HepG2 (cell line): ENCODE measurements at regions not wholly inside any gene's neighbourhood (a gene's known extent, or its start where the extent isn't known, plus 50 kb on each side); places are given as distances from the start of the nearest gene placed in this dataset.

Experiments used
- ATAC-seq: fragments of 200-7000 bp; cut with Tn5 transposase; 3 replicates; pipeline ENCODE4 v1.9.1; 2020; ENCODE audit warnings: mild to moderate bottlenecking, moderate library complexity
- BruUV-seq: library from RNA; stranded (reverse); fragments of 400-500 nt; replicated peaks from 2 replicates; lab custom pipeline; 2021; lab: Mats Ljungman, UMichigan
- CTCF ChIA-PET: fragments of 300-600 bp; formaldehyde crosslinking; extraction: SDS; loops from one replicate; lab custom pipeline; 2021; ENCODE audit warnings: low total read pairs, inconsistent platforms, low intra/inter-chr PET ratio; lab: Yijun Ruan, JAX
- POLR2A ChIA-PET: fragments of 350-600 bp; sonication (Branson Sonifier 250); formaldehyde crosslinking; loops from one replicate; lab custom pipeline; 2020; ENCODE audit warnings: antibody characterized with exemption, inconsistent platforms; lab: Yijun Ruan, JAX
- DNase-seq: peaks from one replicate; pipeline ENCODE4 v3.0.0-alpha.2; 2015; ENCODE audit warnings: low spot score
- FAIRE-seq: peaks from 3 replicates; lab custom pipeline; 2011; peaks lifted over from hg19 to GRCh38; lab: Jason Lieb, UNC
- H2AFZ ChIP-seq: one replicate; pipeline ENCODE4 v1.6.1; 2011; ENCODE audit warnings: low read length, inconsistent platforms
- H3K27ac ChIP-seq: fragments of 300-600 bp; 3 replicates; pipeline ENCODE4 v1.8.0; 2011; ENCODE audit warnings: mixed run types, mild to moderate bottlenecking, mixed read lengths, low read length, inconsistent platforms; ENCODE audit not compliant: insufficient read depth; ENCODE audit errors: extremely low read length
- H3K27me3 ChIP-seq, 2 experiments: fragments of 200-600 bp in 1 of 2; 2 replicates in 1 of 2; 3 replicates in 1 of 2; pipeline versions ENCODE4 v1.6.0 to v1.8.0; 2011; ENCODE audit warnings: low read length in 2 of 2, mild to moderate bottlenecking in 2 of 2, moderate library complexity in 2 of 2, inconsistent platforms in 1 of 2; ENCODE audit not compliant: insufficient read depth in 2 of 2, control insufficient read depth in 1 of 2
- H3K36me3 ChIP-seq, 2 experiments: fragments of 200-600 bp in 1 of 2; replicated peaks in 1 of 2; 2 replicates in 1 of 2; 3 replicates in 1 of 2; pipeline versions ENCODE4 v1.5.1 to v1.8.0; 2011; ENCODE audit warnings: low read length in 2 of 2, inconsistent platforms in 1 of 2; ENCODE audit not compliant: insufficient read depth in 2 of 2, control insufficient read depth in 1 of 2
- H3K4me1 ChIP-seq: 2 replicates; pipeline ENCODE4 v1.5.1; 2012; ENCODE audit warnings: low read length, inconsistent platforms; ENCODE audit not compliant: insufficient read depth
- H3K4me2 ChIP-seq: 2 replicates; pipeline ENCODE4 v1.6.0; 2011; ENCODE audit warnings: low read depth, low read length, inconsistent platforms
- H3K4me3 ChIP-seq, 3 experiments: fragments of 200-600 bp in 1 of 3; sonication (generic), shearing (Covaris generic) in 1 of 3; replicated peaks in 1 of 3; 2 replicates each; pipeline ENCODE4 v1.5.1; 2011 to 2016; ENCODE audit warnings: low read length in 3 of 3, inconsistent platforms in 2 of 3, low read depth in 2 of 3, mild to moderate bottlenecking in 2 of 3, control low read depth in 1 of 3, mixed read lengths in 1 of 3; ENCODE audit not compliant: insufficient read depth in 1 of 3
- H3K79me2 ChIP-seq: one replicate; pipeline ENCODE4 v1.6.1; 2011; ENCODE audit warnings: low read length, inconsistent platforms; ENCODE audit not compliant: insufficient read depth
- H3K9ac ChIP-seq: 2 replicates; pipeline ENCODE4 v1.6.0; 2011; ENCODE audit warnings: mild to moderate bottlenecking, low read depth, low read length, inconsistent platforms; ENCODE audit not compliant: insufficient read depth
- H3K9me3 ChIP-seq: 2 replicates; pipeline ENCODE4 v1.5.1; 2012; ENCODE audit warnings: mild to moderate bottlenecking, low read length
- H4K20me1 ChIP-seq: 2 replicates; pipeline ENCODE4 v1.6.0; 2011; ENCODE audit warnings: inconsistent platforms, mild to moderate bottlenecking, low read length, moderate library complexity; ENCODE audit not compliant: insufficient read depth
- JUN ChIP-seq: sonication (generic); formaldehyde crosslinking; IDR thresholded peaks from 2 replicates; pipeline ENCODE4 v1.4.0; 2020; ENCODE audit warnings: mild to moderate bottlenecking, missing genetic modification reagents
- KDM1A ChIP-seq: IDR thresholded peaks from 2 replicates; pipeline ENCODE4 v1.6.1; 2016; ENCODE audit warnings: missing compliant biosample characterization
- PTBP1 ChIP-seq: fragments of 200-400 bp; formaldehyde crosslinking; IDR thresholded peaks from 2 replicates; pipeline ENCODE4 v1.6.1; 2018; ENCODE audit warnings: low read length, low read depth; ENCODE audit not compliant: poor library complexity, severe bottlenecking
- SIX1 ChIP-seq: sonication (generic); formaldehyde crosslinking; IDR thresholded peaks from 2 replicates; pipeline ENCODE4 v1.4.0; 2020; ENCODE audit warnings: missing genetic modification reagents, borderline replicate concordance
- TGIF2 ChIP-seq: IDR thresholded peaks from 2 replicates; pipeline ENCODE4 v1.6.1; 2016; ENCODE audit warnings: control low read depth, missing compliant biosample characterization
- TMF1 ChIP-seq: sonication (generic); formaldehyde crosslinking; IDR thresholded peaks from 2 replicates; pipeline ENCODE4 v1.8.1; 2022; ENCODE audit warnings: low read depth, missing genetic modification reagents
- ZNF282 ChIP-seq: fragments of 450-650 bp; IDR thresholded peaks from 2 replicates; pipeline ENCODE4 v1.6.1; 2018; ENCODE audit not compliant: partially characterized antibody
- ZNF546 ChIP-seq: sonication (generic); formaldehyde crosslinking; conservative IDR thresholded peaks from 2 replicates; pipeline ENCODE4 v1.8.1; 2023; ENCODE audit warnings: mild to moderate bottlenecking, missing genetic modification reagents
- ZSCAN12 ChIP-seq: sonication (generic); formaldehyde crosslinking; IDR thresholded peaks from 2 replicates; pipeline ENCODE4 v1.9.0; 2021; ENCODE audit warnings: mild to moderate bottlenecking, missing genetic modification reagents
- WGBS: methylation state at CpG from one replicate; pipeline ENCODE4 v1.1.6; 2017; ENCODE audit warnings: low lambda C conversion rate; 5-methylcytosine and 5-hydroxymethylcytosine counted together
- in situ Hi-C: cut with HindIII; loops from 2 replicates; pipeline ENCODE4 v1.10.0; 2017; ENCODE audit warnings: low pct_unique_long_range_greater_than_20kb; ENCODE audit not compliant: extremely low pct_ligation_motif_present
- intact Hi-C: fragments of 100-400 bp; cut with micrococcal nuclease; formaldehyde crosslinking; loops from one replicate; pipeline ENCODE4 v1.10.0; 2022; ENCODE audit not compliant: unreplicated experiment
- TF ChIP-seq, protein P1 (sequence below): sonication (generic); formaldehyde crosslinking; IDR thresholded peaks from 2 replicates; pipeline ENCODE4 v1.4.0; 2020; ENCODE audit warnings: mild to moderate bottlenecking, missing genetic modification reagents
- TF ChIP-seq, protein P2 (sequence below): IDR thresholded peaks from 2 replicates; pipeline ENCODE4 v1.6.1; 2016; ENCODE audit warnings: missing compliant biosample characterization, missing genetic modification reagents, borderline replicate concordance
- TF ChIP-seq, protein P3 (sequence below): sonication (generic); formaldehyde crosslinking; IDR thresholded peaks from 2 replicates; pipeline ENCODE4 v1.5.0; 2020; ENCODE audit warnings: mild to moderate bottlenecking, missing genetic modification reagents, borderline replicate concordance

DNA sequence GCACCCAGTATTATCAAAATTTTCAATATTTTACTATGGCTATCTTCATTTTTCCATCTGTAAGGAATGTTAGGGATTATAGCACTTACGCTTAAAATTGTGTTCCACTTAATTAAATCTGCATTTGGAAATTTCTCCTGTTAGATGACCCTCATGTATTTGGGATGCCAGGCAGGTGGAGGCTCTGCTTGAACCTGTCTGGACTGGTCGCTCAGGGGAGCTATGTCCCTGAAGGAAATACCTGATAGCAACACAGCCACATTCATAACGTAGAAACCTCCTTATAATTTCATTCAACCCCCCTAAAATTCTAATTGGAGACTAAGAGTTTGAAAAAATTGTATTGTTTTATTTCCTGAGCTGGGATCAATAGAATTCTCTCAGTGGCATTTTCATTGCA, 636.0 kb upstream of the MMS22L start:
- no peak overlapping the region for H3K4me3 ChIP-seq
- no peaks in the 10 kb centered on the region for H3K79me2 ChIP-seq
- no peak for ATAC-seq
- no peak overlapping the region for H3K27ac ChIP-seq
- intact Hi-C loops (no loop called here), in situ Hi-C loops (no loop called here)
- ChIA-PET POLR2A (no interaction called here), CTCF (no interaction called here)
- WGBS: 3% methylated on average over 3 of the region's 3 CpGs
- H3K27me3 ChIP-seq: no peaks in the 10 kb centered on the region
- no peak overlapping the region for H2AFZ ChIP-seq
- no TSS peak for BruUV-seq
- H3K4me2 ChIP-seq: no peak overlapping the region
- no peak overlapping the region for H3K9ac ChIP-seq
- no peak for TF ChIP-seq SIX1 (CRISPR knock-in tag)
- no peak for TF ChIP-seq KDM1A (CRISPR knock-in tag)
- no peak for TF ChIP-seq TGIF2 (CRISPR knock-in tag)
- TF ChIP-seq ZNF546 (CRISPR knock-in tag): no peak
- TF ChIP-seq ZNF282: no peak
- TF ChIP-seq ZSCAN12 (CRISPR knock-in tag): no peak
- no peak for TF ChIP-seq TMF1 (CRISPR knock-in tag)
- no peak for TF ChIP-seq JUN
- TF ChIP-seq, protein P1, sequence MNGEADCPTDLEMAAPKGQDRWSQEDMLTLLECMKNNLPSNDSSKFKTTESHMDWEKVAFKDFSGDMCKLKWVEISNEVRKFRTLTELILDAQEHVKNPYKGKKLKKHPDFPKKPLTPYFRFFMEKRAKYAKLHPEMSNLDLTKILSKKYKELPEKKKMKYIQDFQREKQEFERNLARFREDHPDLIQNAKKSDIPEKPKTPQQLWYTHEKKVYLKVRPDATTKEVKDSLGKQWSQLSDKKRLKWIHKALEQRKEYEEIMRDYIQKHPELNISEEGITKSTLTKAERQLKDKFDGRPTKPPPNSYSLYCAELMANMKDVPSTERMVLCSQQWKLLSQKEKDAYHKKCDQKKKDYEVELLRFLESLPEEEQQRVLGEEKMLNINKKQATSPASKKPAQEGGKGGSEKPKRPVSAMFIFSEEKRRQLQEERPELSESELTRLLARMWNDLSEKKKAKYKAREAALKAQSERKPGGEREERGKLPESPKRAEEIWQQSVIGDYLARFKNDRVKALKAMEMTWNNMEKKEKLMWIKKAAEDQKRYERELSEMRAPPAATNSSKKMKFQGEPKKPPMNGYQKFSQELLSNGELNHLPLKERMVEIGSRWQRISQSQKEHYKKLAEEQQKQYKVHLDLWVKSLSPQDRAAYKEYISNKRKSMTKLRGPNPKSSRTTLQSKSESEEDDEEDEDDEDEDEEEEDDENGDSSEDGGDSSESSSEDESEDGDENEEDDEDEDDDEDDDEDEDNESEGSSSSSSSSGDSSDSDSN (CRISPR knock-in tag): no peak
- TF ChIP-seq, protein P2, sequence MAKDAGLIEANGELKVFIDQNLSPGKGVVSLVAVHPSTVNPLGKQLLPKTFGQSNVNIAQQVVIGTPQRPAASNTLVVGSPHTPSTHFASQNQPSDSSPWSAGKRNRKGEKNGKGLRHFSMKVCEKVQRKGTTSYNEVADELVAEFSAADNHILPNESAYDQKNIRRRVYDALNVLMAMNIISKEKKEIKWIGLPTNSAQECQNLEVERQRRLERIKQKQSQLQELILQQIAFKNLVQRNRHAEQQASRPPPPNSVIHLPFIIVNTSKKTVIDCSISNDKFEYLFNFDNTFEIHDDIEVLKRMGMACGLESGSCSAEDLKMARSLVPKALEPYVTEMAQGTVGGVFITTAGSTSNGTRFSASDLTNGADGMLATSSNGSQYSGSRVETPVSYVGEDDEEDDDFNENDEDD (CRISPR knock-in tag): no peak
- TF ChIP-seq, protein P3, sequence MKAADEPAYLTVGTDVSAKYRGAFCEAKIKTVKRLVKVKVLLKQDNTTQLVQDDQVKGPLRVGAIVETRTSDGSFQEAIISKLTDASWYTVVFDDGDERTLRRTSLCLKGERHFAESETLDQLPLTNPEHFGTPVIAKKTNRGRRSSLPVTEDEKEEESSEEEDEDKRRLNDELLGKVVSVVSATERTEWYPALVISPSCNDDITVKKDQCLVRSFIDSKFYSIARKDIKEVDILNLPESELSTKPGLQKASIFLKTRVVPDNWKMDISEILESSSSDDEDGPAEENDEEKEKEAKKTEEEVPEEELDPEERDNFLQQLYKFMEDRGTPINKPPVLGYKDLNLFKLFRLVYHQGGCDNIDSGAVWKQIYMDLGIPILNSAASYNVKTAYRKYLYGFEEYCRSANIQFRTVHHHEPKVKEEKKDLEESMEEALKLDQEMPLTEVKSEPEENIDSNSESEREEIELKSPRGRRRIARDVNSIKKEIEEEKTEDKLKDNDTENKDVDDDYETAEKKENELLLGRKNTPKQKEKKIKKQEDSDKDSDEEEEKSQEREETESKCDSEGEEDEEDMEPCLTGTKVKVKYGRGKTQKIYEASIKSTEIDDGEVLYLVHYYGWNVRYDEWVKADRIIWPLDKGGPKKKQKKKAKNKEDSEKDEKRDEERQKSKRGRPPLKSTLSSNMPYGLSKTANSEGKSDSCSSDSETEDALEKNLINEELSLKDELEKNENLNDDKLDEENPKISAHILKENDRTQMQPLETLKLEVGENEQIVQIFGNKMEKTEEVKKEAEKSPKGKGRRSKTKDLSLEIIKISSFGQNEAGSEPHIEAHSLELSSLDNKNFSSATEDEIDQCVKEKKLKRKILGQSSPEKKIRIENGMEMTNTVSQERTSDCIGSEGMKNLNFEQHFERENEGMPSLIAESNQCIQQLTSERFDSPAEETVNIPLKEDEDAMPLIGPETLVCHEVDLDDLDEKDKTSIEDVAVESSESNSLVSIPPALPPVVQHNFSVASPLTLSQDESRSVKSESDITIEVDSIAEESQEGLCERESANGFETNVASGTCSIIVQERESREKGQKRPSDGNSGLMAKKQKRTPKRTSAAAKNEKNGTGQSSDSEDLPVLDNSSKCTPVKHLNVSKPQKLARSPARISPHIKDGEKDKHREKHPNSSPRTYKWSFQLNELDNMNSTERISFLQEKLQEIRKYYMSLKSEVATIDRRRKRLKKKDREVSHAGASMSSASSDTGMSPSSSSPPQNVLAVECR: no peak
- TF ChIP-seq PTBP1: no peak
- H3K4me1 ChIP-seq: no peaks in the 10 kb centered on the region
- DNase-seq: no peak
- no peak for FAIRE-seq
- H3K9me3 ChIP-seq: no peaks in the 10 kb centered on the region
- no peaks in the 10 kb centered on the region for H4K20me1 ChIP-seq
- no peaks in the 10 kb centered on the region for H3K36me3 ChIP-seq
